Spleen (tissue), 7 donors: ENCODE measurements at regions not wholly inside any gene's neighbourhood (a gene's known extent, or its start where the extent isn't known, plus 50 kb on each side); places are given as distances from the start of the nearest gene placed in this dataset.

ENCODE experiments used
- POLR2A ChIP-seq, 3 donors: fragments of 450-650 bp; IDR thresholded peaks; one replicate each; pipeline ENCODE4 v1.5.1; 2017; ENCODE audit warnings: antibody characterized with exemption in 3 of 3, mild to moderate bottlenecking in 1 of 3
- POLR2AphosphoS5 ChIP-seq, 3 donors: sonication (generic); formaldehyde crosslinking; IDR thresholded peaks; one replicate each; pipeline ENCODE4 v1.5.1; 2017; ENCODE audit warnings: antibody characterized with exemption in 3 of 3
- TF ChIP-seq, protein P1 (sequence below), 11 experiments: fragments of 200-600 bp in 7 of 11; fragments of 450-650 bp in 4 of 11; sonication (generic) in 4 of 11; IDR thresholded peaks in 8 of 11; conservative IDR thresholded peaks in 3 of 11; 1 replicate in 7 of 11; 2 replicates in 4 of 11; pipeline versions ENCODE4 v1.4.0 to v1.8.0; 2016 to 2021; ENCODE audit warnings: antibody characterized with exemption in 11 of 11, inconsistent platforms in 4 of 11, mild to moderate bottlenecking in 1 of 11
- donor health status: DM: no; HTN: no; CAD: no; lungs with moderate emphysema.
- donor health status: DM: no; HTN: no; CAD: no.
- donor health status: DM: no; HTN: no; CAD: no.

DNA sequence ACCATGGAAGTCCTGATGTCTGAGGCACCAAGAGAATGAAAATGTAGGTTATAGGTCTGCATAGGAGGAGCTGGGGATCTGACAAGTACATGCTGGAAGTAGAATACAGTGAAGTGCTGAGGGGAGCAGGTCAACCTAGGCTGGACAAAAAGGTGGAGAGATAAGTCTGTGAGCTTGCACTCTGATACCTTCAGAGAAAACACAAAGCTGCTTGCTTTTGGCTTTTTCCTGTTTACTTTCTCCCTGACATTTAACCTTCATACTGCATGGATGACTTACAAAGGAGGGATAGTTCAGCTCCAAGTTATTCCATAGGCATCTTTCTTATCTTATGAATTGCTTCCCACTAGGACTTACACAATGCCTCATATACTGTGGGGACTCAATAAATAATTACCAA lies 256.7 kb upstream of the NREP start:
- TF ChIP-seq, protein P1, sequence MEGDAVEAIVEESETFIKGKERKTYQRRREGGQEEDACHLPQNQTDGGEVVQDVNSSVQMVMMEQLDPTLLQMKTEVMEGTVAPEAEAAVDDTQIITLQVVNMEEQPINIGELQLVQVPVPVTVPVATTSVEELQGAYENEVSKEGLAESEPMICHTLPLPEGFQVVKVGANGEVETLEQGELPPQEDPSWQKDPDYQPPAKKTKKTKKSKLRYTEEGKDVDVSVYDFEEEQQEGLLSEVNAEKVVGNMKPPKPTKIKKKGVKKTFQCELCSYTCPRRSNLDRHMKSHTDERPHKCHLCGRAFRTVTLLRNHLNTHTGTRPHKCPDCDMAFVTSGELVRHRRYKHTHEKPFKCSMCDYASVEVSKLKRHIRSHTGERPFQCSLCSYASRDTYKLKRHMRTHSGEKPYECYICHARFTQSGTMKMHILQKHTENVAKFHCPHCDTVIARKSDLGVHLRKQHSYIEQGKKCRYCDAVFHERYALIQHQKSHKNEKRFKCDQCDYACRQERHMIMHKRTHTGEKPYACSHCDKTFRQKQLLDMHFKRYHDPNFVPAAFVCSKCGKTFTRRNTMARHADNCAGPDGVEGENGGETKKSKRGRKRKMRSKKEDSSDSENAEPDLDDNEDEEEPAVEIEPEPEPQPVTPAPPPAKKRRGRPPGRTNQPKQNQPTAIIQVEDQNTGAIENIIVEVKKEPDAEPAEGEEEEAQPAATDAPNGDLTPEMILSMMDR (IDR thresholded peaks at IDR 0.05 in 8 of 11, conservative IDR thresholded peaks at IDR 0.05 in 3 of 11), result no peak
- TF ChIP-seq POLR2AphosphoS5 (IDR thresholded peaks at IDR 0.05) (no peak), POLR2A (IDR thresholded peaks at IDR 0.05) (no peak)
